ENCODE measurements at regions not wholly inside any gene's neighbourhood (a gene's known extent, or its start where the extent isn't known, plus 50 kb on each side); places are given as distances from the start of the nearest gene placed in this dataset.

GRCh38 chr11:80163011-80163410, 722.2 kb upstream of the TENM4 start:
- no peak for TF ChIP-seq CTCF (IDR thresholded peaks at IDR 0.05; ENCODE audit: low read depth, low read length)
- Histone ChIP-seq H3K4me3 (no peak overlapping the region), H3K27ac (no peak overlapping the region), H3K27me3 (no peaks in the 10 kb centered on the region), H3K9me3 (ENCODE audit: low read depth) (no peaks in the 10 kb centered on the region), H3K36me3 (no peaks in the 10 kb centered on the region), H3K4me1 (ENCODE audit: low read depth) (peaks cover 9% of the 10 kb centered on the region)
- peak in 1 of 2 donors; percentile 54 for DNase-seq (ENCODE audit: low read depth in 1 of 2, low spot score in 1 of 2)

- Histone ChIP-seq H3K27ac (no peak overlapping the region), H3K27me3 (no peaks in the 10 kb centered on the region), H3K36me3 (no peaks in the 10 kb centered on the region), H3K4me1 (ENCODE audit: low read depth) (peaks cover 15% of the 10 kb centered on the region), H3K9me3 (ENCODE audit: low read depth) (no peaks in the 10 kb centered on the region), H3K4me3 (no peak overlapping the region)
- no peak for DNase-seq (ENCODE audit: low read depth in 1 of 2, low spot score in 1 of 2)
- TF ChIP-seq CTCF (IDR thresholded peaks at IDR 0.05; ENCODE audit: low read depth, low read length), result no peak
These were observed 721.6 kb upstream of the TENM4 start for GRCh38 chr11:80162387-80162786.

GRCh38 chr11:80157447-80157846, 716.6 kb upstream of the TENM4 start:
- no peaks in the 10 kb centered on the region for H3K36me3 ChIP-seq
- no peak overlapping the region for H3K27ac ChIP-seq
- peaks cover 13% of the 10 kb centered on the region for H3K4me1 ChIP-seq (ENCODE audit: low read depth)
- no peak for TF ChIP-seq CTCF (IDR thresholded peaks at IDR 0.05; ENCODE audit: low read depth, low read length)
- no peak overlapping the region for H3K4me3 ChIP-seq
- DNase-seq (ENCODE audit: low read depth in 1 of 2, low spot score in 1 of 2), result no peak
- no peaks in the 10 kb centered on the region for H3K27me3 ChIP-seq
- H3K9me3 ChIP-seq (ENCODE audit: low read depth), result no peaks in the 10 kb centered on the region

- H3K4me1 ChIP-seq (ENCODE audit: low read depth), result peaks cover 13% of the 10 kb centered on the region
- no peak overlapping the region for H3K27ac ChIP-seq
- TF ChIP-seq CTCF (IDR thresholded peaks at IDR 0.05; ENCODE audit: low read depth, low read length), result no peak
- H3K27me3 ChIP-seq, result no peaks in the 10 kb centered on the region
- no peak overlapping the region for H3K4me3 ChIP-seq
- H3K36me3 ChIP-seq, result no peaks in the 10 kb centered on the region
- no peaks in the 10 kb centered on the region for H3K9me3 ChIP-seq (ENCODE audit: low read depth)
- DNase-seq (ENCODE audit: low read depth in 1 of 2, low spot score in 1 of 2), result no peak
These were observed 715.2 kb upstream of the TENM4 start for GRCh38 chr11:80156062-80156461.

- peak; percentile 21 to 45 for DNase-seq (ENCODE audit: low read depth in 1 of 2, low spot score in 1 of 2)
These were observed 714.7 kb upstream of the TENM4 start for GRCh38 chr11:80155412-80156017.

More at GRCh38 chr11:80155412-80156017, 714.7 kb upstream of the TENM4 start:
- no peak overlapping the region for H3K27ac ChIP-seq
- H3K36me3 ChIP-seq, result no peaks in the 10 kb centered on the region
- TF ChIP-seq CTCF (IDR thresholded peaks at IDR 0.05; ENCODE audit: low read depth, low read length), result peak; percentile 51
- no peaks in the 10 kb centered on the region for H3K9me3 ChIP-seq (ENCODE audit: low read depth)
- H3K27me3 ChIP-seq, result no peaks in the 10 kb centered on the region
- H3K4me1 ChIP-seq (ENCODE audit: low read depth), result peaks cover 13% of the 10 kb centered on the region
- no peak overlapping the region for H3K4me3 ChIP-seq
